HEK293T (cell line): ENCODE measurements at regions not wholly inside any gene's neighbourhood (a gene's known extent, or its start where the extent isn't known, plus 50 kb on each side); places are given as distances from the start of the nearest gene placed in this dataset.

ENCODE experiments used
- CTCF ChIA-PET: fragments of 350-600 bp; formaldehyde crosslinking; extraction: SDS; loops from one replicate; lab custom pipeline; 2021; ENCODE audit warnings: antibody characterized with exemption, inconsistent platforms; lab: Yijun Ruan, JAX
- POLR2A ChIA-PET: fragments of 350-600 bp; formaldehyde crosslinking; extraction: SDS; loops from one replicate; lab custom pipeline; 2020; ENCODE audit warnings: antibody characterized with exemption, inconsistent platforms; lab: Yijun Ruan, JAX
- DNase-seq: peaks from one replicate; pipeline ENCODE4 v3.0.0; 2012; ENCODE audit warnings: mixed read lengths; ENCODE audit errors: extremely low spot score
- ARNT ChIP-seq: fragments of 450-650 bp; IDR thresholded peaks from 2 replicates; pipeline ENCODE4 v1.6.1; 2017; ENCODE audit warnings: mild to moderate bottlenecking
- BHLHE40 ChIP-seq: fragments of 450-650 bp; IDR thresholded peaks from 2 replicates; pipeline ENCODE4 v1.6.1; 2016; ENCODE audit warnings: mild to moderate bottlenecking, moderate library complexity, borderline replicate concordance
- CTBP1 ChIP-seq: fragments of 450-650 bp; IDR thresholded peaks from 2 replicates; pipeline ENCODE4 v1.6.1; 2016; ENCODE audit warnings: borderline replicate concordance
- ELF4 ChIP-seq: fragments of 450-650 bp; IDR thresholded peaks from 2 replicates; pipeline ENCODE4 v1.6.1; 2017; ENCODE audit warnings: antibody characterized with exemption
- FOXA1 ChIP-seq: fragments of 450-650 bp; IDR thresholded peaks from 2 replicates; pipeline ENCODE4 v1.6.1; 2016; ENCODE audit warnings: mild to moderate bottlenecking
- FOXK2 ChIP-seq: fragments of 450-650 bp; IDR thresholded peaks from 2 replicates; pipeline ENCODE4 v1.6.1; 2016; ENCODE audit warnings: mild to moderate bottlenecking
- FOXM1 ChIP-seq: fragments of 450-650 bp; IDR thresholded peaks from 2 replicates; pipeline ENCODE4 v1.6.1; 2017; ENCODE audit warnings: mild to moderate bottlenecking, borderline replicate concordance
- HDGF ChIP-seq: fragments of 450-650 bp; IDR thresholded peaks from 2 replicates; pipeline ENCODE4 v1.6.1; 2017; ENCODE audit warnings: antibody characterized with exemption, borderline replicate concordance
- L3MBTL2 ChIP-seq: fragments of 450-650 bp; conservative IDR thresholded peaks from 2 replicates; pipeline ENCODE4 v1.6.1; 2016; ENCODE audit warnings: mild to moderate bottlenecking
- LEF1 ChIP-seq: fragments of 450-650 bp; IDR thresholded peaks from 2 replicates; pipeline ENCODE4 v1.6.1; 2017; ENCODE audit warnings: mild to moderate bottlenecking, borderline replicate concordance
- NFRKB ChIP-seq: fragments of 450-650 bp; IDR thresholded peaks from 2 replicates; pipeline ENCODE4 v1.6.1; 2016; ENCODE audit warnings: mild to moderate bottlenecking, moderate library complexity
- PKNOX1 ChIP-seq: fragments of 450-650 bp; IDR thresholded peaks from 2 replicates; pipeline ENCODE4 v1.6.1; 2016
- SP1 ChIP-seq: fragments of 450-650 bp; IDR thresholded peaks from 2 replicates; pipeline ENCODE4 v1.6.1; 2017
- SUZ12 ChIP-seq: fragments of 450-650 bp; IDR thresholded peaks from 2 replicates; pipeline ENCODE4 v1.6.1; 2016; ENCODE audit warnings: mild to moderate bottlenecking
- TARDBP ChIP-seq: fragments of 450-650 bp; IDR thresholded peaks from 2 replicates; pipeline ENCODE4 v1.6.1; 2016
- ZNF384 ChIP-seq: fragments of 450-650 bp; IDR thresholded peaks from 2 replicates; pipeline ENCODE4 v1.6.1; 2016

GRCh38 chr5:168120401-168121137 lies 170.9 kb upstream of the WWC1 start:
- POLR2A ChIA-PET: no interaction called here
- TF ChIP-seq FOXM1 (no peak), ZNF384 (no peak), FOXK2 (no peak), ELF4 (no peak), FOXA1 (no peak), HDGF (no peak), LEF1 (no peak), SUZ12 (no peak), ARNT (no peak), L3MBTL2 (no peak), BHLHE40 (no peak), CTBP1 (no peak)
- DNase-seq: no peak
- CTCF ChIA-PET: no interaction called here

GRCh38 chr5:168121138-168121494 lies 170.3 kb upstream of the WWC1 start:
- CTCF ChIA-PET: no interaction called here
- TF ChIP-seq HDGF: no peak
- TF ChIP-seq FOXM1: no peak
- no peak for TF ChIP-seq FOXK2
- TF ChIP-seq LEF1: no peak
- TF ChIP-seq ZNF384: no peak
- no peak for DNase-seq
- POLR2A ChIA-PET: no interaction called here

GRCh38 chr5:168123631-168124528 lies 167.6 kb upstream of the WWC1 start:
- no peak for DNase-seq
- ChIA-PET CTCF (no interaction called here), POLR2A (no interaction called here)
- TF ChIP-seq FOXA1 (no peak), ARNT (no peak), ZNF384 (no peak), NFRKB (no peak), LEF1 (no peak), SUZ12 (no peak), L3MBTL2 (no peak)

- no peak for DNase-seq
- no peak for TF ChIP-seq SUZ12
- no peak for TF ChIP-seq BHLHE40
- no peak for TF ChIP-seq ARNT
- TF ChIP-seq FOXA1: no peak
- no peak for TF ChIP-seq CTBP1
- TF ChIP-seq LEF1: no peak
- TF ChIP-seq FOXK2: no peak
- TF ChIP-seq ZNF384: no peak
- no peak for TF ChIP-seq L3MBTL2
- TF ChIP-seq HDGF: no peak
- no peak for TF ChIP-seq FOXM1
- POLR2A ChIA-PET: no interaction called here
- CTCF ChIA-PET: interaction anchor here (0.7 kb wide), 1 partner anchor 11 kb away, joined by 4 read pairs; no protein-coding TSS in a partner anchor
Measured at GRCh38 chr5:168125445-168126199, 165.8 kb upstream of the WWC1 start.

GRCh38 chr5:168126606-168127005 lies 164.8 kb upstream of the WWC1 start:
- no peak for TF ChIP-seq ARNT
- DNase-seq: no peak
- CTCF ChIA-PET: no interaction called here
- POLR2A ChIA-PET: no interaction called here

GRCh38 chr5:168128111-168128510 lies 163.3 kb upstream of the WWC1 start:
- DNase-seq: no peak
- ChIA-PET CTCF (interaction anchor here (0.6 kb wide), 2 partner anchors 14 to 1063 kb away, joined by 3 read pairs; no protein-coding TSS in a partner anchor), POLR2A (no interaction called here)
- TF ChIP-seq PKNOX1 (no peak), TARDBP (no peak), SP1 (no peak), HDGF (no peak), FOXA1 (no peak), BHLHE40 (no peak), FOXM1 (no peak), LEF1 (no peak), FOXK2 (no peak), L3MBTL2 (no peak), ELF4 (no peak), ARNT (no peak), CTBP1 (no peak), SUZ12 (no peak), ZNF384 (no peak)

- DNase-seq: no peak
- TF ChIP-seq FOXA1 (no peak), L3MBTL2 (no peak), SUZ12 (no peak), FOXK2 (no peak), HDGF (no peak), ARNT (no peak), ELF4 (no peak), SP1 (no peak)
- POLR2A ChIA-PET: no interaction called here
- CTCF ChIA-PET: interaction anchor here (0.6 kb wide), 1 partner anchor 1062 kb away, joined by 3 read pairs; no protein-coding TSS in a partner anchor
Measured at GRCh38 chr5:168128557-168128956, 162.9 kb upstream of the WWC1 start.
